ENCODE measurements at regions not wholly inside any gene's neighbourhood (a gene's known extent, or its start where the extent isn't known, plus 50 kb on each side); places are given as distances from the start of the nearest gene placed in this dataset. TPM values are rescaled to one million over a fixed set of nuclear protein-coding genes. Genes with fewer than 3 reads are reported as not detected.

Small RNA genes lying in the stretch of these regions (microRNA-seq; reads per million reads assigned to microRNA genes)
- gene MIR297 (ENCODE audit: borderline number of aligned reads) = not detected
